Non-pigmented ciliary epithelial cell (primary cell): ENCODE measurements at regions not wholly inside any gene's neighbourhood (a gene's known extent, or its start where the extent isn't known, plus 50 kb on each side); places are given as distances from the start of the nearest gene placed in this dataset.

Source experiments
- DNase-seq: peaks from one replicate; pipeline ENCODE4 v3.0.0-alpha.2; 2010; ENCODE audit warnings: low read depth

DNA sequence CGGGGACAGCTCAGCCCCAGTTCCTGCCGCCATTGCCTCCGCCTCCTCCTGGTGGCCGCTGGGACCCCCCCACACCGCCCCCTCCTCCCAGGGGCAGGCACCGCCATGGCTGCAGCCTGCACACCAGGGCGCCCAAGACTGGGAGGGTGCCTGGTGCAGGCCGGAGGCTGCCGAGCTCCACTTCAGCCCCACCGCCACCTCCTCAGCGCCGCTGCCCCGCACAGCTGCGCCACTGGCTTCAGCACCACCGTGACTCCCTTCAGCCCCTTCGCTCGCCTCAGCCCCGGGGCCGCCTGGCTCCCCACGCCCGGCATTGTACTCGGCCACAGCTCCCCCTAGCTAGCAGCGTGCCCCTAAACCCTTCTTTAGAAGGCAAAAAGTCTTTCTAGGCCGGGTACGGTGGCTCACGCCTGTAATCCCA, 131.1 kb downstream of the CRYBB2 start:
- no peak for DNase-seq

DNA sequence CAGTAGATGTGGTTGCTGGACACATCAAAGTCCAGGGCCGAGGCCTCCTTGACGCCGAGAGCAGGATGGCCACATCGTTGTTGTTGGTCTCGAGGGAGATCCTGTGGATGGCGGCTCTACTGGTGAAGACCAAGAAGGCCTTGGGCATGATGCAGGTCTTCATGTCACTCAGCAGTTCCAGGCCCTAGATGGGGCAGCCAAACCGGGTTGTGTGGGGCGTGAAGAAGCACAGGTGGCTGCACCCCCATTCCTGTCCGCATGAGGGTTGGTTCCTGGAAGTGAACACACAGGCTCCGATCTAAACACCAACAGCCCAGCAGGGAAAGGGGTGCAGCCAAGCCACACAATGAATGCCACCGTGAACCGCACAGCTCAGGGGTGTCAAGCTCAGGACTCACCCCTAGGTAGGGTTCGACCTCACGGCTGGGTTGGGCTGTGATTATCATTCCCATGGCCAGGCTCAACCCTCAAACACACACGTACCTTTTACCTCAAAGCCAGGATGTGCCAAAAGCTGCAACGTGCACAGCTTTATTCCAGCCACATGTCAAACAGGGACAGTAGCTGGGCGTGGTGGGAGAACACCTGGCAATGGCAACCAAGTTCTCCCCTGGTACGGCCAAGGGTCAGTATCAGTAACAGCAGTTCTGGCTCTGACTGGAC, 132.3 kb downstream of the CRYBB2 start:
- DNase-seq = no peak

DNA sequence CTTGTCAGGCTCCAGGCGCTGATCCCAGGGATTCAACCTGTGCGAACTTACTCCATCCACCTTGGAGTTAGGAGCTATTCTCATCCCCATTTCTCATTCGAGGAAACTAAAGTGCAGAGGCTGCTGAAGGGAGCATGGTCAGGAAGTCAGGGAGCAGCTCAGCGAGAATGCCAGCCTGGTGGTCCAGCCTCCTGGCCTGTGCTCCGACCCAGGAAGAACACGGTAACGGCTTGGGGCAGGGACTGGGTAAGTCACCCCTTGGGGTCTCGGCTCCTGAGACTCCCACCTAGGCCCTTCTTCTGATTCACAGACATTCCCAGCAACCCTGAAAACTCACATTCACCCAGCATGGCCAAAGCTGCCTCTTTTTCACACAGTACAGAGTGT, 132.8 kb downstream of the CRYBB2 start:
- DNase-seq = no peak

DNA sequence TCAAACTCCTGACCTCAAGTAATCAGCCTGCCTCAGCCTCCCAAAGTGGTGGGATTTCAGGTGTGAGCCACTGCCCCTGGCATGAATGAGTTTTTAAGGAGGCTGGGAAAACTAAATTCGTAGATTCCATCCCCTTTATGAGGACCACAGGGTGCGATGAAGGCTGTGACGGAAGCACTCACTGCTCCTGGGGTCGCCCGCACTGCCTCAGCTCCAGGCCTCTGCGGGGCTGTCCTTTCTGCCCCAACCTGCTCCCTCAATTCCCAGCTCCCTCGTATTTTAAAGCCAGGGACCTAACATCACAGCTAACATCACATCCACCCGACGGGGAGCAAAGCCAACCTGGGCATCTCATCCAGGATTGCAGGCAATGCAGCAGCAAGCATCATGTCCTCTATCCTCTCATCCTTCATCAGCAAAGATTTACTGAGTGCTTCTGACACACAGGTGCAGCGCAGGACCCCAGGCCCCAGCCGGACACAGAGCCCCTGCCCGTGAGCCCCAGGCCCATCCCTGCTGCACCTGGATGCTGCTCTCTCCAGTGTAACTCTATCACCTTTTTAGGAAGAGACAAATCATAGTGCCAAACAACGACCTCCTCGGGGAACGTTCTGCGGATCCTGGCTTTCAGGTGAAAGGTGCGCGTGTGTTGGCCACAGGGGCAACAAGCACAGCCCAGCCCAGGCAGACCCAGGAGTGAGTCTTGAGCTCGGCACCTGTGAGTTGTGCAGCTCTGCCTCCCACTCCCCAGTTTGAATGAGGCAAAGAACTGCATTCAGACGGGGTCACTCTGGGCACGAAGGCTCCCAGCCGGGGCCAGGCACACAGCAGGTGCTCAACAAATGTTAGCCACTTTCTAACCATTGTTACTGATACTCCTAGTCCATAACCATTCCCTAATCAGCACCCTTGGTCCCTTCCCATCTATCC, 134.3 kb downstream of the CRYBB2 start:
- DNase-seq = no peak

DNA sequence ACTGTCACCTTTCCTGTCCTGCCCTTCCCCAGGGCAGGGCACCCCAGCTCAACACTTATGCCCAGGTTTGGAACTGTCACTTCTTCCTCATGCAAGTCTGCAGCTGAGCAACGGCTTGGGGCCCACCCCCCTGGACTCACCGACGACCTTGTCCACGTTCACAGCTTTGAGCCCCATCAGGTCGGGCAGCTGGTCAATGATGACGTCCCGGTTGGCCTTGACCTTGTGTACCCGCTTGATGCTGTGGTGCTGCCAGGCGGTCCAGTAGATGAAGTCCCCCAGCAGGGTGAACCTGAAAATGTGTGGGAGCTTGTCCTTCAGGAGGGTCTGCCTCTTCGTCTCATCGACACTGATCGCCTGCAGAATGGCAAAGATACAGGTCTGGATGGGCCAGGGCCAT, 135.0 kb downstream of the CRYBB2 start:
- DNase-seq = no peak

DNA sequence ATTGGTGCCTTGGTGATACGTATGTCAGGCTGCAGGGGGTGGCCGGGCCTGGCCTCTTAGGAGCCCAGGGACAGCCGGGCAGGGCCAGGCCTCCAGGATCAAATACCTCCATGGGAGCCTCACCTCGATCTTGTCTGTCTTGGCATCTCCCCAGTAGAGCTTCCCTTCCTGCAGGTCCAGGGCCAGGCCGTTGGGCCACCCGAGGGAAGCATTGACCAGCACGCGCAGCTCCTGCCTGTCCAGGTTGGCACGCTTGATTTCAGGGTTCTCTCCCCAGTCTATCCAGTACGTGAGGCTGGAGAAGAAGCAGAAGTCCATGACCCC, 137.7 kb downstream of the CRYBB2 start:
- DNase-seq = no peak

DNA sequence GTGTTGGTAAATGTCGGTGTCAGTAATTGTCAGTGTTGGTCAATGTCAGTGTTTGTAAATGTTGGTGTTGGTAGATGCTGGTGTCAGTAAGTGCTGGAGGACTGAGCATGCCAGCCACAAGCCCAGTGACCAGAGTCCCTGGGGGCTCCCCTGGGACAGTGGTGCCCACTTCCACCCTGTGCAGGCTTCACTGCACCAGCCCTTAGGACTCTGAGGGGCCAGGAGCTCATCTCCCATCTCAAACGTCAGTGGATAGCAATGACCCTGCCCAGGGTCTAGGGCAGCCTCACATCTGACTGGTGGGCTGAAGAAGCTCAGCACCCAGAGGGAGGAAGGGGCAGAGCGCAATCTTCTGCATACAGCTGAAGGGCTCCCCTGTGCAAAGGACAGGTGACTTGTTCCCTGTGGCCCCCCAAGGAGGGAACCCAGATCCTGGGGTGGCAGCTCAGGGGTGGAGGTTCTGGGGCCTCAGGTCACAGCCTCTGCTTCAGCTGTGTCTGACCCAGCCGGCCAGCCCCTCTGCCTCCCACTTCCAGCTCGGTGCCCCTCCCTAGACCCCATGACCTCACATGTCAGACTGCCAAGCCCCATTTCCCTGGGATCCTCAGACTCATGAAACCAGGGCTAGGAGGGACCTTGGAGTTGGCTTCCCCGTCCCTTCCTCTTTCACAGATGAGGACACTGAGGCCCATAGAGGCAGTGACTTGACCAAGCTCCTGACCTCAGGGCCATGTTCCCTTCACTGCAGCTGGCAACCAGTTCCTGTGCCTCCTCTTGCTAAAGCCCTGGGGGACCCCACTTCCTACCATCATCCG, 138.4 kb downstream of the CRYBB2 start:
- no peak for DNase-seq

DNA sequence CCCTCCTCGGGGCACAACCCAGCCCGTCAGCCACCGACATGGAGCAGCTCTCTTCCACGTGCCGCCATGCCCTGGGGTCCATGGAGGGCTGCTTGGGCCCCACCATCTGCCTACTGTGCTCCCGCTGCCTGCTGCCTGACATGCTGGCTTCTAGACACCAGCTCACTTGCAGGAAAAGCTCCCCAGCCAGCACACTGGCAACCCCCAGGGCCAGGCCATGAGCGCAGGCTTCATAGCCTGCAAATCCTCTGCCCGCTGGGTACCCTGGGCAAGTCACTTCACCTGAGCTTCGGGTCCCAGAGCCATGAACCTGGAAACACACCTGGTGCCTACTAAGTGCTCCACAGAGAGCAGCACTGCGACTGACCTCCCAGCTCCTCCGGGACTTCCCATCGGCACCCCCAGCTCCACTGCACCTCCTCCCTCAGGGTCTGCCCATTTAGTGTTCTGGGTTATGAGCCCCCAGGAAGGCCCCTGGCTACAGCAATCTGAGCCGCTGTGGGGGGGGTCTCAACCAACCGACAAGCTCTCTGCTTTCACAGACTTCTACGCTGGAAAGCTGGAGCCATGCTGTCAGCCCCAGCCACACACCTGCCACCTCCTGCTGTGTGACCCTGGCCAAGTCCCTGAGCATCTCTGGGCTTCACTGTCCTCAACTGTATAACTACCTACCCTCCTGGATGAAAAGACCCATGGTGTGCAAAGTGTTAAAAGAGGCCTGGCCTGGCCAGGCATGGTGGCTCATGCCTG, 139.2 kb downstream of the CRYBB2 start:
- DNase-seq = no peak

DNA sequence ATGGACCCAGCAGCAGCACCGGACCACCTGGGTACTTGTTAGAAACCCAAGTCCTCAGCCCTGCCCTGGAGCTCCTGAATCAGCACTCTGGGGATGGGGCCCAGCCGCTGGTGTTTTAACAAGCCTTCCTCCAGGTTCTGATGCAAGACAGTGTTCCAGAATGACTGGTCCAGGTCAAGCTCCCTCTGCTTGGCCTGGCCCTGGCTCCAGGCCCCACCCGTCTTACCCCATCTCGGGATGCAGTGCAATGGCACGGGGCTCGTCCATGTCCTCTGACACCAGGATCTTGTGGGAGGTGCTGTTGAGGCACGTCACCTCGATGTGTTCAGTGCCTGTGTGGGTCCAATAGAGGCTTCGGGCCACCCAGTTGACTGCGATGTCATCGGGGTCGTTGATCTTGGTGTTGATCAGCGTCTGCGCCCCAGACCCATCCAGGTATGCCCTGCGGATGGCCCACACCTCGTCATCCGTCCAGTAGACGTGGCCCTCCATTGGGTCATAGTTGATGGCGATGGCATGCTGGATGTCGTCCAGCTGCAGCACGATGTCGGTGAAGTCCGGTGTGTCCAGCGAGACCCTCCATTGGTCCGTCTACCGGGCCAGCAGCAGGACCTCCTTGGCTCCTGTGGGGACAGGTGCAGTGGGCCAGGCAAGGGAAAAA, 140.3 kb downstream of the CRYBB2 start:
- no peak for DNase-seq

DNA sequence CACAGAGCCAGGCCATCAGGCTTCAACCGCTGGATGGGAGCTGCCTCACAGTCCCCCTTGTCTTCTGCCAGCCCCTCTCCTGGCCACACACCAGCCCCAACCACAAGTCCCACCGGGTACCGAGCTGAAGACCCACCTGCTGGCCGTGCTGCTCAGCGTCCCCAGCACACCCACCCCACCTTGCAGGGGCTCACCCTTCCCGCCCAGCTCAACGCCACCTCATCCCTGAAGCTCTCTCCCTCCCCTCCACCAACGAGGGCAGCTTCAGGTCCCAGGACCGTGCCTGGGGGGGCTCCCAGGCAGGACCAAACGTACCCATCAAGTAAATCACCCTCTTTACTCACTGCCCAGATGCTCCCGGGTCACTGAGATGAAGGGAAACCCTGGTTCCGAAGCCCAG, 141.0 kb downstream of the CRYBB2 start:
- DNase-seq = no peak

DNA sequence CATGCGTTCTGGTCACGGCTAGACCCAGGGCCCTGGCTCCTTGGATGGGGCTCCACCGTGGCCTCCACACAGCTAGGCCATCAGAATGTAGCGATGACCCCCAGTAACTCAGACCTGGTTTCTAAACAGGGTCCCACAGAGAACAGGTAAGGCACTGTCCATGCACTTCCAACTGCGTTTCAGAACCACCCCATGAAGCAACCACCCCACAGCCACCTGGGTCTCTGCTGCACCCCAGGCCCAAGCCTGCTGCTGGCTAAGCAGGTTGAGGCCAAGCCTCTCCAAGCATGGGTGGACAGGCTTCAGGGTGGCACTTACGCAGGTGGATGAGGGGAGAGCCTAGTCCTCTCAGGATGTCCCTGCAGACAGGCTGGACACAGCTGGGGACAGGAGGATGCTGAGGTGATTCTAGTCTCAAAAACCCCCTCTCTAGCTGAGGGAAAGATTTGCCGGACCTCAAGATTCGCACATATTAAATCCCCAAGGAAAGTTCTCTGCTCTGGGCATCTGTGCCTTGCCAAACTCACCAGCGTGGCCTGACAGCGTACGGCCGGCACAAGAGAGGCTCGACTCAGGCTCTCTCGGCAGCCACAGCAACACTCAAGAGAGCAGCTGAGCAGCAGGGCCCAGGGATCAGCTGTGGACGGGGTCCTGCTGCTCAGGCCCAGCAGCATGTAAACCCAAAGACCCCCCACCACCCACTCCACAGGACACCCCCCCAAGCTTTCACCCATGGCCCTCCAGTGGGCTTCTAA, 141.6 kb downstream of the CRYBB2 start:
- DNase-seq = no peak

DNA sequence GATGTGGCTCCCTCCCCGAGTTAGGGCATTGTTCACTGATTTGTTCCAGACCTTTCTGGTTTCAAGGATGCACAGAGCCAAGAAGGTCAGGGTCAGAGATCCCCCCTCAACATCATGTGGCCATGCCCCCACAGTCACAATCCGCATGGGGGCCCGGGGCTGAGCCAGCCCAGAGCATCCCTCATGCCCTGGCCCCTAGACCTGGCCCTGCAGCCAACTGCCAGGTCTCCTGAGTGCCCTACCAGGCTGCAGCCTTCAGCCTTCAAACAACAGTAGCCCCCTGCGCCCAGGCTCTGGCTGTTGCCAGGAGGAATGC, 142.4 kb downstream of the CRYBB2 start:
- DNase-seq = no peak

DNA sequence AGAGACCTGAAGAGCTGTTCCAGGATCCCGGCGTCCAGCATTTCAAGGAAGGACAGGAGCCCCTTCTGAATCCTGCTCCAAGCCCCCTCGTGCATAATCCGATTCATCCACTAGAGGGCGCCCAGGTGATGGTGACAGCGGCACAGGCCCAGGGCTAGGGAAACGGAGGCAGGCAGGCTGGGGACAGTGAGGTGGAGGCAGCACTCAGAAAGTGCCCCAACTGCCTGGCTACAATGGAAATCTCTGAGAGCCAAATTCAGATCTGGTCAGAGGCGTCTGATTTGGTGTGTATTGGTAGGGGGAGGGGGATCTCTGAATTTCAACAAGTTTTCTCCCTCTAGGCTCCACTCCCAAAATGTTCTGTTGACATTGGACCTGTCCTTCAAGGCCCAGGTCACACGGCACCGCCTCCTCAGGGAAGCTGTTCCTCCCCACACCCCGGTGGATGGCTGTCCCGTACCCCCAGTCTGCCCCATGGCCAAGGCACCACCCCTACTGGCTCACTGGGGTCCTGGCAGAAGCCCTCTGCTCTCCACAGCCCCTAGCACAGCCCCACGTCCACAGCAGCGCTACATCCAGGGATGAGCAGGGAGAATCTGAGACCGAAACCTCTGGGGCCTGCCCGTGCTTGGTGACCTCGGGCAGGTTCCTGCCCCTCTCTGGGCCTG, 142.9 kb downstream of the CRYBB2 start:
- DNase-seq = peak; percentile 3

DNA sequence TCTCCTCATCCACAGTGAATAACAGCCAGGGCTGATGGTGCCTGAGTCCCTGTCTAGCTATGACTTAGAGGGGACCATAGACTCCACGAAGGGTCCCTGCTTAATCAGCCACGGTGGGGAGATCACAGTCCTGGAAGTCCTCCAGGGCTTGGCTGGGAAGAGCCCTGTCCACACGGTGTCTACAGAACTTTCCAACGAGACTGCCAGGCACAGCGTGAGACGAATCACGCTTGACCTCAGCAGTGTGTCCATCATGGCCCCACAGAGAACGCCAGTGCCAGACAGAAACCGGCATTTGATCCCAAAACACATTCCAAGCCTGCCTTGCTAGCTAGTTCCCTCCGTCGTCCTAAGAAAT, 143.4 kb downstream of the CRYBB2 start:
- DNase-seq = no peak

DNA sequence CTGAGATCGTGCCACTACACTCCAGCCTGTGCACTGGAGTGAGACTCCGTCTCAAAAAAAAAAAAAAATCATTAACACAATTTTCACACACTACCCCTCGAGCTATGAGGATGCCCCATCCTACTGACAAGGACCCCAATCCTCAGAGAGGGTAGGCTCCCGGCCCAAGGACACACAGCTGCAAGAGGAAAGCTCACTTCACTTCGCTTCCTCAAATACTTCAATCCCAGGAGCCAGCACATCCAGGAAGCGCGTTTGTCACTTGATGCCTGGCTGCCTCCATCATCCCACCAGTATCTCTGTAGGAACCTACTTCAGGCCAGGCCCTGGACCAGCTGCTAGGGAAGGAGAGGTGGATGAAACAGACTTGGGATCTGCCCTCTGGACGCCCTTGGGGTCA, 144.0 kb downstream of the CRYBB2 start:
- DNase-seq = no peak

DNA sequence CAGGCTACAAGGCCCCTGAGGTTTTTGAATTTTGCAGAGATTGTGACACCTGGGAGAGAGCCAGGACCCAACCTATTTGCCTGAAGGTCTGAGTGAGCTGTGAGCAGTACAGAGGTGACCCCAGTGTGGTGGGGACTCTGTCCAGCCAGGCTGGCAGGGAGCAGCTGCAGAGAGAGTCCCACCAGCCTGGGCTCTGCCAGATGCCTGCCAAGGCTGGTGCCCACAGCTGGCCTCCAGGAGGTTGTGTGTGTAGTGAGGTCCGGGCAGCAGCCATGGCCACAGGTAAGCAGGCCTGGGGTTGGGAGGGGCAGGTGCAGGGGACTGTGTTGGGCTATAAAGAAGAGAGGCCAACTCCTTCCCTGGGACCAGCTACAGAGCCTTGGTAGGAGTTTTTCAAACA, 144.8 kb downstream of the CRYBB2 start:
- DNase-seq = no peak

DNA sequence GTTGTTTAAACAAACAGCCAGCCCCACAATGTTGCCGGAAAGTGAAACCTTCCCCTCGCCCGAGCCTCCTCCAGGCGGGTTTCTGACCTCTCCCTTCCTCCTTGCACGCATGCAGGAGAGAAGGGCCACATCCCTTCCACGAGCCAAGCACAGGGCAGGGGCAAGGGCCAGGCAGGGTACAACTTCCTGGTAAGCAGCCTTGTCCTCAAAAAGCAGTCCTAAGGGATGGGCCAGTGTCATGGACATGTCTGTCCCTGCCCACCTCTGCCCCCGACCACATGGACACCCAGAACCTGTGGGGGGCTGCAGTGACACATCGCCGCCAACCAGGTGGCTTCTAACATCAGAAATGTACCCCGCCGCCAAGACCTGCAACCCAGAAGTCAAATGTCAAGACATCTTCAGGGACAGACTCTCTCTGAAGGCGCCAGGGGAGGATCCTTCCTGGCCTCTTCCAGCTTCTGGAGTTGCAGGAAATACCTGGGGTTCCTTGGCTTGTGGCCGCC, 145.3 kb downstream of the CRYBB2 start:
- DNase-seq = no peak

DNA sequence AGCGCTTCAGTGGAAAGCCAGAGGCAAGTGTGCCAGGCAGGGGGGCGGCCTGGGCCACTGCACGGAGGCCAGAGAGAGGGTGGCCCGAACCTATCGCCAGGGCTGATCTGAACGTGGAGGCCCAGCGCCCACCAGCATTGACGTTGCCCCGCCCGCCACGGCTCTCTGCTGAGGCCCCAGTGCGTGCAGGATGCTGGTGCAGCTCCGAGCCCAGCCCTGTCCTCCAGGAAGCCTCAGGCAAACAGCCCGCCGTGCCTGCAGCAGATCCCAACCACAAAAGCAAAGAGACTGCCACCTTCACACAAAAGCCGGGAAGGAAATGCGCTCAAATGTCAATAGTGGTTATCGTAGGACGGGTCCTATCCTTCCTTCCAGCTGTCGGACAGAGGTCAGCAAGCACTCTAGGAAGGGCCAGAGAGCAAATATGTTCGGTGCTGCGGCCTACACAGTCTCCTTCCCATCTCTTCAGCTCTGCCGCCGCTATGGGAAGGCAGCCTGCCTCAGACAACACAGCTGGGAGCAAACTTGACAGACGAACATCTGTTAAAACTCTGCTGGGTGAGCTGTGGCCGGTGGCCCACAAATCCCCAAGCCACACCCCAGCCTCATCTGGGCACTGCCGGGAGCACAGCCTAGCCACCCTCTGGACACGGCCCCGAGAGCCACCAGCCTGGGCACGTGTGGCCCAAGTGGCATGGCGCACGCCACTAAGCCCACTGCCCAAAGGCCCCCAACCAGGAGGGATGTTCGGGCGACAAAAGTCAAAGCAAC, 146.2 kb downstream of the CRYBB2 start:
- no peak for DNase-seq

DNA sequence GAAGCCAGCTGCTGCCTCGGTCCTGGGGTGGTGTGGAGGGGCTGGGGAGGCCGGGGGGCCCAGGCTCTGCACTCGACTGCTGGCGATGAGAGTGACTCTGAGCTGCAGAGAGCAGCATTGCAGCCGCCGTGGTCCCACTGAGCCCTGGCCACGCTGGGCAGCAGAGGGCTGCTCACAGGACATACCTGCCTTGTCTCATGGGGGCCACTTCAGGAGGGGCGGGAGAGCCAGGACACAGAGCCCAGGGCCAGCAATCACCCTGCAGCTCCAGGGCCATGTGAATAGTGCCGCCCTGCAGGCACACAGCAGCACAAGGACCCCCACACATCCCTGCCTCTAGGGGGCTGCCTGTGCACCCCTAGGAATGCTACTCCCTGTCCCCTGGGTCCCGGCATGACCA, 147.0 kb downstream of the CRYBB2 start:
- DNase-seq = no peak
